ENCODE measurements at regions not wholly inside any gene's neighbourhood (a gene's known extent, or its start where the extent isn't known, plus 50 kb on each side); places are given as distances from the start of the nearest gene placed in this dataset.

DNA sequence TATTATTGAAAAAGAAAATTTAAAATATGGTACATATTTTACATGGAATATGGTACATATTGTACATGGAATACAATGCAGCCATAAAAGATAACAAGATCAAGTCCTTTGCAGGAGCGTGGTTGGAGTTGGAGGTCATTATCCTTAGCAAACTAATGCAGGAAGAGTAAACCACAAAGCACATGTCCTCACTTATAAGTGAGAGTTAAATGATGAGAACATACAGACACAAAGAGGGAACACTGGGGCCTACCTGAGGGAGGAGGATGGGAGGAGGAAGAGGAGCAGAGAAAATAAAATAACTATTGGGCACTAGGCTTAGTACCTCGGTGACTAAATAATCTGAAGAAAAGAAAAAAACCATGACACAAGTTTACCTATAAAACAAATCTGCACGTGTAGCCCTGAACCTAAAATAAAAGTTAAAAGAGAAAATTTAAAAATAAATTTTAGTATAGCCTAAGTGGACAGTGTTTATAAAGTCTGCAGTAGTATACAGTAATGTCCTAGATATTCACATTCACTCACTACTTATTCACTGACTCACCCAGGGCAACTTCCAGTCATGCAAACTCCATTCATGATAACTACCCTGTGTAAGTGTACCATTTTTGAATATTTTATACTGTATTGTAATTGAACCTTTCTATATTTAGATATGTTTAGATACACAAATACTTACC, 204.4 kb downstream of the FAM76B start:
- Histone ChIP-seq H3K79me2 (ENCODE audit: low read depth) (no peaks in the 10 kb centered on the region), H3K27me3 (no peaks in the 10 kb centered on the region), H3K36me3 (no peaks in the 10 kb centered on the region), H3K9ac (no peak overlapping the region), H3K9me3 (ENCODE audit: low read depth) (no peaks in the 10 kb centered on the region), H3K4me1 (peaks cover 11% of the 10 kb centered on the region), H3K27ac (no peak overlapping the region), H4K20me1 (ENCODE audit: low read depth) (no peaks in the 10 kb centered on the region), H3K4me2 (no peak overlapping the region), H3K4me3 (no peak overlapping the region), H3F3A (ENCODE audit: low read depth) (no peaks in the 10 kb centered on the region), H2AFZ (replicated peaks) (no peak overlapping the region)
- Mint-ChIP-seq H3K36me3 (no peaks in the 10 kb centered on the region), H3K4me3 (no peak overlapping the region), H3K4me1 (peaks cover 11% of the 10 kb centered on the region), H3K27me3 (ENCODE audit: insufficient read depth, low read depth) (no peaks in the 10 kb centered on the region), H3K9me3 (no peaks in the 10 kb centered on the region), H3K27ac (no peak overlapping the region)
- no peak for DNase-seq (ENCODE audit: low spot score)
- TF ChIP-seq, protein P1, sequence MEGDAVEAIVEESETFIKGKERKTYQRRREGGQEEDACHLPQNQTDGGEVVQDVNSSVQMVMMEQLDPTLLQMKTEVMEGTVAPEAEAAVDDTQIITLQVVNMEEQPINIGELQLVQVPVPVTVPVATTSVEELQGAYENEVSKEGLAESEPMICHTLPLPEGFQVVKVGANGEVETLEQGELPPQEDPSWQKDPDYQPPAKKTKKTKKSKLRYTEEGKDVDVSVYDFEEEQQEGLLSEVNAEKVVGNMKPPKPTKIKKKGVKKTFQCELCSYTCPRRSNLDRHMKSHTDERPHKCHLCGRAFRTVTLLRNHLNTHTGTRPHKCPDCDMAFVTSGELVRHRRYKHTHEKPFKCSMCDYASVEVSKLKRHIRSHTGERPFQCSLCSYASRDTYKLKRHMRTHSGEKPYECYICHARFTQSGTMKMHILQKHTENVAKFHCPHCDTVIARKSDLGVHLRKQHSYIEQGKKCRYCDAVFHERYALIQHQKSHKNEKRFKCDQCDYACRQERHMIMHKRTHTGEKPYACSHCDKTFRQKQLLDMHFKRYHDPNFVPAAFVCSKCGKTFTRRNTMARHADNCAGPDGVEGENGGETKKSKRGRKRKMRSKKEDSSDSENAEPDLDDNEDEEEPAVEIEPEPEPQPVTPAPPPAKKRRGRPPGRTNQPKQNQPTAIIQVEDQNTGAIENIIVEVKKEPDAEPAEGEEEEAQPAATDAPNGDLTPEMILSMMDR (IDR thresholded peaks at IDR 0.05), result no peak
- TF ChIP-seq EZH2 (IDR thresholded peaks at IDR 0.05) (no peak), EZH2phosphoT487 (IDR thresholded peaks at IDR 0.05) (no peak)

DNA sequence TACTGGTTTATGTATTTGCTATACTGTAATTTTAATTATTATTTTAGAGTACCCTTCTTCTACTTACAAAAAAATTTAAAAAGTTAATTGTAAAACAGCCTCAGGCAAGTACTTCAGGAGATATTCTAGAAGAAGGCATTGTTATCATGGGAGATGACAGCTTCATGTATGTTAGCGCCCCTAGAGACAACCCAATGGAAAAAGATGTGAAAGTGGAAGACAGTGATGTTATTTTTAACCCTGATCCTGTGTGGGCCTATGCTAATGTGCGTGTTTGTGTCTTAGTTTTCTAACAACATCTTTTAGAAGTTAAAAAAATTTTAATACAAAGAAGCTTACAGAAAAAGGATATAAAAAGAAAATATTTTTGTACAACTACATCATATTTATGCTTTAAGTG, 205.0 kb downstream of the FAM76B start:
- H3K9ac ChIP-seq, result no peak overlapping the region
- TF ChIP-seq EZH2 (IDR thresholded peaks at IDR 0.05) (no peak), EZH2phosphoT487 (IDR thresholded peaks at IDR 0.05) (no peak)
- TF ChIP-seq, protein P1 (IDR thresholded peaks at IDR 0.05), result no peak
- no peaks in the 10 kb centered on the region for H3K79me2 ChIP-seq (ENCODE audit: low read depth)
- no peak overlapping the region for H2AFZ ChIP-seq (replicated peaks)
- peaks cover 2% of the 10 kb centered on the region for H3K27me3 Mint-ChIP-seq (ENCODE audit: insufficient read depth, low read depth)
- no peak overlapping the region for H3K27ac Mint-ChIP-seq
- H3K27ac ChIP-seq, result no peak overlapping the region
- H3K9me3 ChIP-seq (ENCODE audit: low read depth), result no peaks in the 10 kb centered on the region
- no peaks in the 10 kb centered on the region for H4K20me1 ChIP-seq (ENCODE audit: low read depth)
- H3K4me3 ChIP-seq, result no peak overlapping the region
- H3K27me3 ChIP-seq, result no peaks in the 10 kb centered on the region
- no peaks in the 10 kb centered on the region for H3K36me3 ChIP-seq
- DNase-seq (ENCODE audit: low spot score), result no peak
- H3F3A ChIP-seq (ENCODE audit: low read depth), result no peaks in the 10 kb centered on the region
- no peaks in the 10 kb centered on the region for H3K36me3 Mint-ChIP-seq
- no peak overlapping the region for H3K4me3 Mint-ChIP-seq
- no peaks in the 10 kb centered on the region for H3K9me3 Mint-ChIP-seq
- peaks cover 11% of the 10 kb centered on the region for H3K4me1 ChIP-seq
- H3K4me1 Mint-ChIP-seq, result peaks cover 11% of the 10 kb centered on the region
- H3K4me2 ChIP-seq, result no peak overlapping the region

DNA sequence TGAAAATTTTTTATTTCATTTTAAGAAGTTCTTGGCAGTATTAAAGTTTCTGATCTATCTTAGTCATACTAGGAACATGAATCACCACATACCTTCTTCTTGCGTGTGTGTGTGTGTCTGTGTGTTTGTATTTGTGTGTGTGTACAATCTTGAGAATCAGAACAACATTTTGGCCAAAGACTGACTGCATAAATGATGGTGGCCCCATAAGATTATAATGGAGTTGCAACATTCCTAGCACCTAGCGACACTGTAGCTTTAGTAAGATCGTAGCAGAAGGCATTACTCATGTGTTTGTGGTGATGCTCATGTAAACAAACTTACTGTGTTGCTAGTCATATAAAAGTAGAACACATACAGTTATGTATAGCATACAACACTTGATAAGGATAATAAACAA, 205.4 kb downstream of the FAM76B start:
- DNase-seq (ENCODE audit: low spot score), result no peak
- Histone ChIP-seq H3K9me3 (ENCODE audit: low read depth) (no peaks in the 10 kb centered on the region), H3K27me3 (no peaks in the 10 kb centered on the region), H3K4me2 (no peak overlapping the region), H3F3A (ENCODE audit: low read depth) (no peaks in the 10 kb centered on the region), H3K27ac (no peak overlapping the region), H4K20me1 (ENCODE audit: low read depth) (no peaks in the 10 kb centered on the region), H2AFZ (replicated peaks) (no peak overlapping the region), H3K79me2 (ENCODE audit: low read depth) (no peaks in the 10 kb centered on the region), H3K9ac (no peak overlapping the region), H3K4me3 (no peak overlapping the region), H3K36me3 (no peaks in the 10 kb centered on the region), H3K4me1 (peaks cover 11% of the 10 kb centered on the region)
- Mint-ChIP-seq H3K36me3 (no peaks in the 10 kb centered on the region), H3K4me1 (peaks cover 11% of the 10 kb centered on the region), H3K27me3 (ENCODE audit: insufficient read depth, low read depth) (peaks cover 2% of the 10 kb centered on the region), H3K27ac (no peak overlapping the region), H3K9me3 (no peaks in the 10 kb centered on the region), H3K4me3 (no peak overlapping the region)
- TF ChIP-seq EZH2phosphoT487 (IDR thresholded peaks at IDR 0.05) (no peak), EZH2 (IDR thresholded peaks at IDR 0.05) (no peak)
- TF ChIP-seq, protein P1 (IDR thresholded peaks at IDR 0.05), result no peak
